H1 (cell line): ENCODE measurements at regions not wholly inside any gene's neighbourhood (a gene's known extent, or its start where the extent isn't known, plus 50 kb on each side); places are given as distances from the start of the nearest gene placed in this dataset.

Experiments
- CTCF ChIA-PET: fragments of 300-600 bp; sonication (Branson Sonifier 250); formaldehyde crosslinking; loops from one replicate; lab custom pipeline; 2021; ENCODE audit not compliant: partially characterized antibody; lab: Charles Lee
- POLR2A ChIA-PET: fragments of 300-600 bp; sonication (Branson Sonifier 250); formaldehyde crosslinking; loops from one replicate; lab custom pipeline; 2021; ENCODE audit warnings: inconsistent platforms; ENCODE audit not compliant: partially characterized antibody; lab: Charles Lee
- DNase-seq, 2 experiments: peaks; one replicate each; pipeline versions ENCODE4 v3.0.0 to v3.0.0-alpha.2; 2010 to 2022; ENCODE audit warnings: low spot score in 2 of 2, low read depth in 1 of 2, mixed read lengths in 1 of 2
- FAIRE-seq: peaks from 2 replicates; lab custom pipeline; 2011; peaks lifted over from hg19 to GRCh38; lab: Jason Lieb, UNC
- H2AFZ ChIP-seq: 2 replicates; pipeline ENCODE4 v1.8.1; 2012; ENCODE audit warnings: low read length, inconsistent platforms
- H2AK5ac ChIP-seq: 2 replicates; pipeline ENCODE4 v1.6.1; 2013; ENCODE audit warnings: low read depth, low read length
- H2BK120ac ChIP-seq: replicated peaks from 2 replicates; pipeline ENCODE3; 2013; ENCODE audit warnings: low read depth, low read length, inconsistent platforms
- H2BK12ac ChIP-seq: 2 replicates; pipeline ENCODE4 v1.6.1; 2013; ENCODE audit warnings: low read depth, low read length
- H2BK15ac ChIP-seq: 2 replicates; pipeline ENCODE4 v1.6.1; 2013; ENCODE audit warnings: low read length
- H2BK20ac ChIP-seq: 2 replicates; pipeline ENCODE4 v1.6.1; 2013; ENCODE audit warnings: low read length
- H2BK5ac ChIP-seq: 2 replicates; pipeline ENCODE4 v1.6.1; 2013; ENCODE audit warnings: low read depth, low read length
- H3K14ac ChIP-seq: 2 replicates; pipeline ENCODE4 v1.6.1; 2013; ENCODE audit warnings: inconsistent platforms; ENCODE audit not compliant: insufficient read length
- H3K18ac ChIP-seq: 2 replicates; pipeline ENCODE4 v1.6.1; 2013; ENCODE audit warnings: low read length; ENCODE audit errors: extremely low read depth
- H3K23ac ChIP-seq: 2 replicates; pipeline ENCODE4 v1.6.1; 2013; ENCODE audit warnings: inconsistent platforms; ENCODE audit not compliant: insufficient read length
- H3K23me2 ChIP-seq: 2 replicates; pipeline ENCODE4 v1.6.1; 2013; ENCODE audit warnings: low read depth, low read length
- H3K27ac ChIP-seq: 2 replicates; pipeline ENCODE4 v1.6.1; 2011; ENCODE audit warnings: low read depth, low read length, inconsistent platforms
- H3K27me3 ChIP-seq, 4 experiments: replicated peaks in 1 of 4; 1 replicate in 1 of 4; 2 replicates in 3 of 4; pipeline versions ENCODE4 v1.6.1 to v1.8.1; 2011 to 2013; ENCODE audit warnings: low read length in 3 of 4, mild to moderate bottlenecking in 3 of 4, inconsistent platforms in 2 of 4, mixed read lengths in 2 of 4, moderate library complexity in 1 of 4; ENCODE audit not compliant: control insufficient read depth in 3 of 4, insufficient read depth in 3 of 4; ENCODE audit errors: extremely low read depth in 1 of 4
- H3K36me3 ChIP-seq, 4 experiments: 2 replicates each; pipeline versions ENCODE4 v1.6.1 to v1.8.1; 2011 to 2013; ENCODE audit warnings: mild to moderate bottlenecking in 4 of 4, low read length in 3 of 4, moderate library complexity in 2 of 4, control low read depth in 1 of 4, inconsistent platforms in 1 of 4; ENCODE audit not compliant: insufficient read depth in 4 of 4, control insufficient read depth in 2 of 4
- H3K4ac ChIP-seq: replicated peaks from 2 replicates; pipeline ENCODE3; 2013; ENCODE audit warnings: low read length, low read depth, mixed read lengths, inconsistent platforms; ENCODE audit not compliant: insufficient read length
- H3K4me1 ChIP-seq, 4 experiments: replicated peaks in 1 of 4; 1 replicate in 1 of 4; 2 replicates in 3 of 4; pipeline versions ENCODE4 v1.6.1 to v1.8.1; 2011 to 2013; ENCODE audit warnings: low read length in 3 of 4, inconsistent platforms in 2 of 4, mixed read lengths in 1 of 4; ENCODE audit not compliant: insufficient read depth in 4 of 4, control insufficient read depth in 3 of 4
- H3K4me2 ChIP-seq, 2 experiments: 2 replicates each; pipeline versions ENCODE4 v1.6.1 to v1.8.1; 2011 to 2013; ENCODE audit warnings: low read depth in 2 of 2, low read length in 2 of 2, control low read depth in 1 of 2, inconsistent platforms in 1 of 2, mild to moderate bottlenecking in 1 of 2; ENCODE audit not compliant: insufficient read depth in 1 of 2
- H3K4me3 ChIP-seq, 4 experiments: fragments of 200-600, 300-600 bp in 1 of 4; sonication (generic), shearing (Covaris generic), sonication (Bioruptor Twin) in 1 of 4; 2 replicates each; pipeline versions ENCODE4 v1.5.1 to v1.8.1; 2011 to 2016; ENCODE audit warnings: low read length in 4 of 4, low read depth in 3 of 4, control low read depth in 2 of 4, inconsistent platforms in 2 of 4, mild to moderate bottlenecking in 2 of 4, mixed read lengths in 1 of 4, moderate library complexity in 1 of 4; ENCODE audit not compliant: insufficient read depth in 2 of 4; ENCODE audit errors: extremely low read depth in 1 of 4
- H3K56ac ChIP-seq: replicated peaks from 2 replicates; pipeline ENCODE3; 2013; ENCODE audit warnings: low read depth, mild to moderate bottlenecking, mixed read lengths, low read length, inconsistent platforms; ENCODE audit not compliant: insufficient read length
- H3K79me1 ChIP-seq: 2 replicates; pipeline ENCODE4 v1.6.1; 2013; ENCODE audit warnings: low read depth, low read length, control low read depth
- H3K79me2 ChIP-seq, 2 experiments: 2 replicates each; pipeline versions ENCODE4 v1.6.1 to v1.8.1; 2012 to 2013; ENCODE audit warnings: low read length in 2 of 2, mild to moderate bottlenecking in 2 of 2, inconsistent platforms in 1 of 2; ENCODE audit not compliant: insufficient read depth in 2 of 2, control insufficient read depth in 1 of 2
- H3K9ac ChIP-seq, 4 experiments: replicated peaks in 1 of 4; 1 replicate in 1 of 4; 2 replicates in 3 of 4; pipeline versions ENCODE4 v1.6.1 to v1.8.1; 2011 to 2013; ENCODE audit warnings: low read depth in 3 of 4, low read length in 3 of 4, control low read depth in 2 of 4, mild to moderate bottlenecking in 2 of 4, moderate library complexity in 2 of 4, inconsistent platforms in 1 of 4; ENCODE audit errors: extremely low read depth in 1 of 4
- H3K9me3 ChIP-seq, 2 experiments: 2 replicates each; pipeline versions ENCODE4 v1.6.1 to v1.8.1; 2012 to 2013; ENCODE audit warnings: mild to moderate bottlenecking in 2 of 2, moderate library complexity in 2 of 2, control low read depth in 1 of 2, inconsistent platforms in 1 of 2, low read depth in 1 of 2, low read length in 1 of 2, mixed read lengths in 1 of 2; ENCODE audit not compliant: insufficient read depth in 2 of 2
- H4K20me1 ChIP-seq, 2 experiments: replicated peaks in 1 of 2; 2 replicates each; pipeline versions ENCODE3 to v1.8.1; 2011 to 2013; ENCODE audit warnings: inconsistent platforms in 2 of 2, low read length in 2 of 2, mild to moderate bottlenecking in 1 of 2; ENCODE audit not compliant: insufficient read depth in 2 of 2, control insufficient read depth in 1 of 2
- H4K5ac ChIP-seq: 2 replicates; pipeline ENCODE4 v1.6.1; 2013; ENCODE audit warnings: low read length, low read depth, mixed read lengths, inconsistent platforms; ENCODE audit not compliant: insufficient read length
- H4K8ac ChIP-seq: 2 replicates; pipeline ENCODE4 v1.8.0; 2013; ENCODE audit warnings: mild to moderate bottlenecking, moderate library complexity, low read length, inconsistent platforms; ENCODE audit not compliant: insufficient read depth; ENCODE audit errors: extremely low read depth
- H4K91ac ChIP-seq: replicated peaks from 2 replicates; pipeline ENCODE3; 2013; ENCODE audit warnings: low read length, mixed read lengths, inconsistent platforms; ENCODE audit not compliant: insufficient read length
- EZH2 ChIP-seq: fragments of 200-600 bp; sonication (generic); IDR thresholded peaks from 2 replicates; pipeline ENCODE4 v1.7.1; 2012; ENCODE audit warnings: low read depth, mild to moderate bottlenecking, moderate library complexity, low read length, inconsistent platforms; ENCODE audit not compliant: severe bottlenecking
- HDAC2 ChIP-seq, 2 experiments: fragments of 300-600 bp in 1 of 2; sonication (generic) in 1 of 2; IDR thresholded peaks; 2 replicates each; pipeline ENCODE4 v1.6.1; 2011 to 2012; ENCODE audit warnings: low read depth in 2 of 2, low read length in 2 of 2, mild to moderate bottlenecking in 2 of 2, moderate library complexity in 2 of 2, borderline replicate concordance in 1 of 2, inconsistent platforms in 1 of 2
- HDAC6 ChIP-seq: IDR thresholded peaks from one replicate; pipeline ENCODE4 v1.7.1; 2012; ENCODE audit warnings: low read depth, mild to moderate bottlenecking, inconsistent platforms, low read length, moderate library complexity
- MAFK ChIP-seq: IDR thresholded peaks from 2 replicates; pipeline ENCODE4 v1.6.1; 2012; ENCODE audit warnings: low read depth, mild to moderate bottlenecking, improper control_type of control experiment, low read length
- RAD21 ChIP-seq, 2 experiments: IDR thresholded peaks in 1 of 2; conservative IDR thresholded peaks in 1 of 2; 2 replicates each; pipeline ENCODE4 v1.6.1; 2011; ENCODE audit warnings: low read depth in 2 of 2, low read length in 2 of 2, improper control_type of control experiment in 1 of 2, inconsistent platforms in 1 of 2, mild to moderate bottlenecking in 1 of 2, moderate library complexity in 1 of 2
- SP1 ChIP-seq: IDR thresholded peaks from 2 replicates; pipeline ENCODE4 v1.6.1; 2011; ENCODE audit warnings: low read depth, low read length
- ZNF274 ChIP-seq: IDR thresholded peaks from 2 replicates; pipeline ENCODE4 v1.7.0; 2012; ENCODE audit warnings: low read length, borderline replicate concordance; ENCODE audit errors: extremely low read depth
- WGBS, 2 experiments: shearing (Covaris generic) in 1 of 2; methylation state at CpG; one replicate each; pipeline versions ENCODE4 v1.1.6 to v1.1.7; 2013 to 2015; ENCODE audit warnings: low lambda C conversion rate in 2 of 2, mixed read lengths in 2 of 2, inconsistent platforms in 1 of 2, low coverage in 1 of 2, missing lambda C conversion rate in 1 of 2; ENCODE audit not compliant: insufficient replicate concordance in 2 of 2, insufficient coverage in 1 of 2, insufficient read length in 1 of 2; ENCODE audit errors: extremely low coverage in 1 of 2, missing lambda C conversion rate in 1 of 2; 5-methylcytosine and 5-hydroxymethylcytosine counted together

DNA sequence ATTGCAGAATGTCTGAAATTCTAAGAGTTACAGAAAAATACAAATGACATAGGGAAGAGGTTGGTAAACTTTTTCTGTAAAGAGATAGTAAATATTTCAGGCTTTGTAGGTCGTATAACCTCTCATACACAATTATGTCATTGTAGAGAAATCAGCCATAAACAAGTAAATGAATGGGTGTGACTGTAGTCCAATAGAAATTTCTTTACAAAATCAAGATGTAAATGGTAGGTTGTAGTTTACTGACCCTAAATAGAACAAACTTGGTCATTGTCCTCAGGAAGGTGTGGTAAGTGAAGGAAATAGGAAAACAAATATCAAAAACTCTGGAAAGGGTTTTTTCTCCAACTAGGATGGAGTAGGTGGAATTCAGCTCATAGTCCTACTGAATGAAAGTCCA, 415.5 kb upstream of the SPHKAP start:
- Histone ChIP-seq H2BK120ac (no peak overlapping the region), H3K79me2 (no peaks in the 10 kb centered on the region), H2AFZ (no peak overlapping the region), H3K18ac (no peak overlapping the region), H3K4me3 (no peak overlapping the region), H3K14ac (no peak overlapping the region), H2BK20ac (no peak overlapping the region), H3K56ac (no peak overlapping the region), H3K36me3 (no peaks in the 10 kb centered on the region), H3K27me3 (no peaks in the 10 kb centered on the region), H4K20me1 (no peaks in the 10 kb centered on the region), H2BK5ac (no peak overlapping the region), H3K23ac (no peak overlapping the region), H3K4me2 (no peak overlapping the region), H2BK15ac (no peak overlapping the region), H3K4me1 (no peaks in the 10 kb centered on the region), H3K9ac (no peak overlapping the region), H3K79me1 (no peaks in the 10 kb centered on the region), H4K91ac (no peak overlapping the region), H3K27ac (no peak overlapping the region), H4K8ac (no peak overlapping the region), H2AK5ac (no peak overlapping the region), H3K4ac (no peak overlapping the region), H2BK12ac (no peak overlapping the region), H4K5ac (no peak overlapping the region), H3K23me2 (no peaks in the 10 kb centered on the region), H3K9me3 (no peaks in the 10 kb centered on the region)
- FAIRE-seq: no peak
- 0% methylated on average over 1 of the region's 1 CpG; no CpG with 5 or more reads in 1 of the 2 experiments for WGBS, 2 experiments
- ChIA-PET CTCF (no interaction called here), POLR2A (no interaction called here)
- TF ChIP-seq EZH2: no peak
- TF ChIP-seq HDAC2 (IDR thresholded peaks at IDR 0.05; ENCODE audit: borderline replicate concordance in 1 of 2, low read depth in 2 of 2, low read length in 2 of 2): no peak
- no peak for TF ChIP-seq SP1
- no peak for TF ChIP-seq HDAC6
- TF ChIP-seq RAD21 (IDR thresholded peaks at IDR 0.05 in 1 of 2, conservative IDR thresholded peaks at IDR 0.05 in 1 of 2; ENCODE audit: low read depth in 2 of 2, low read length in 2 of 2): no peak
- TF ChIP-seq MAFK: no peak
- TF ChIP-seq ZNF274: no peak
- no peak for DNase-seq
